ENCODE measurements at regions not wholly inside any gene's neighbourhood (a gene's known extent, or its start where the extent isn't known, plus 50 kb on each side); places are given as distances from the start of the nearest gene placed in this dataset.
"Not testable (repeated sequence)": the region's sequence is repeated elsewhere in the genome, so short reads cannot be mapped to it uniquely, and the experiment has no call there.

DNA sequence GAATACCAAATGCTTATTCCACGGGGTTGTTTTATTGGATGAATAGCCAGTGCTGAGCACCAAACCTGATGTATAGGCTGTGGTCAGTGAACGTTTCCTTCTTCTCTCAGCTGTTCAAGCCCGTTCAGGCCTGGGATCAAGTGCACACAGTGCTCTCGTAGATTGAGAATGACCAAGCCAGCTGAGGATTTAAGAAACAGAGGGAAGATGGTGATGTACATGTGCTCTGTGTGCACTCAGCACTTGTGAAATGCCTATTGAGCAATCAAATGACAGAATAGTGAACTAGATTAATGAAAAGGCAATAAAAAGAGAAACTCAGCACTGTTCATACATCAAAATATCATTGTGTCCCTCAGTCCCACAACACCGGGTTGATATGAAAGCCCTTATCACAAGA lies 302.5 kb downstream of the BMPER start:
- no peaks in the 10 kb centered on the region for H3K4me1 ChIP-seq (ENCODE audit: insufficient read depth, low read length)
- H3K9me3 ChIP-seq (ENCODE audit: insufficient read depth, low read depth, low read length) = no peaks in the 10 kb centered on the region; the same call in 1 of the 2 replicates
- H3K36me3 ChIP-seq (ENCODE audit: insufficient read depth, low read depth, low read length) = no peaks in the 10 kb centered on the region
- H3K4me3 ChIP-seq (ENCODE audit: low read length) = no peak overlapping the region
- H3K27me3 ChIP-seq (ENCODE audit: insufficient read depth, low read length) = no peaks in the 10 kb centered on the region
- no peak overlapping the region for H3K9ac ChIP-seq (ENCODE audit: low read depth, low read length)
- H3K27ac ChIP-seq (ENCODE audit: low read length) = no peak overlapping the region

DNA sequence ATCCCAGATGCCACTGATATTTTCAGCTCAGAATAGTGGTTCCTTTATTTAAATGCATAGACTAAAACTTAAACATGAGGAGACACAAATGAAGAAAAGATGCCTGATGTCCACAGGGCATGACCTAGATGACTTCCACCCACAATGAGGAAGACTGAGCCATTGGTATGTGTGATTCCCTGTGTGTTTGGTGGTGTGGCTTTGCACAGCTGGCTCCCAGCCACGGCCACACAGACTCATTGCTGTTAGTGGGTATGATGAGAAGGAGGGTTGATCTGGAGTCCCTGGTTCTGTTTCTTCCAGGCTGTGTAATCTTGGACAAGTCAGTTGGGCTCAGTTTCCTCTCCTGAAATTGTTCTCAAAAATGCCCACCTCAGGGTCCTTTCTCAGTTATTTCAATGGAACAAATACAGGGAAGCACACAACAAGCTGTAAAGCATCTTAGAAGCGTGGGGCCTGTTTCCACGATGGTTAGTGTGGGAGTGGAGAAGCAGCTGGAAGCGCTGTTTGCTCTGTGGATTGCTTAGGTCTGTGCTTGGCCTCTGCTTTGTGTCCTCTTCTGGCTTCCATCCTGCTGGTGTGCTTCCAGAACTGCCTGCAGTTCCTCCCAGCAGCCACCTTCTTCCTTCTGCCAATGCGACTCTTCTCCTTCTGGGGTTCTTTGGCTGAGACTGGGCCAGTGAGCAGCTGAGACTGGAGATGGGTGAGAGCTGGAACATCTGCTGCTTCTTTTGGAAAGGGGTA lies 303.7 kb downstream of the BMPER start:
- Histone ChIP-seq H3K9ac (ENCODE audit: low read depth, low read length) (no peak overlapping the region), H3K4me3 (ENCODE audit: low read length) (no peak overlapping the region), H3K36me3 (ENCODE audit: insufficient read depth, low read depth, low read length) (no peaks in the 10 kb centered on the region), H3K27me3 (ENCODE audit: insufficient read depth, low read length) (no peaks in the 10 kb centered on the region), H3K27ac (ENCODE audit: low read length) (no peak overlapping the region), H3K4me1 (ENCODE audit: insufficient read depth, low read length) (no peaks in the 10 kb centered on the region), H3K9me3 (ENCODE audit: insufficient read depth, low read depth, low read length) (no peaks in the 10 kb centered on the region; the same call in 1 of the 2 replicates)

DNA sequence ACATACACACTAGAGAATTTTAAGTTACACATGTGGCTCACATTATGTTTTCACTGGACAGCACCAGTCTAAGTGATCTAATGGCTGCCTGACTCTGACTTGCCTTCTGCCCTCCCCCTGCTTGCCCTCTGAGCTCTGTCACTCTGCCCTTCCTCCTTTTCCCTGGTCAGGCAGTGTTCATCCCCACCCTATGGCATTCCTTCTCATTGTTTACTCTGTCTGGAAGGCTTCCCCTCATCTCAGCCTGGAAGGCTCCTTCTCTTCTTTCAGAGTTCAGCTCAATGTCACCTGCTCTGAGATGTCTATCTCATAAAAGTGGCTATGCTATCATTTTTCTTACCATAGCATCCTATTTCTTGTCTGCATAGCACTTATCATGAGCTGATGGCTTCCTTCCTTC lies 305.7 kb downstream of the BMPER start:
- H3K27ac ChIP-seq (ENCODE audit: low read length) = no peak overlapping the region
- no peaks in the 10 kb centered on the region; the same call in 1 of the 2 replicates for H3K9me3 ChIP-seq (ENCODE audit: insufficient read depth, low read depth, low read length)
- no peak overlapping the region for H3K9ac ChIP-seq (ENCODE audit: low read depth, low read length)
- H3K4me1 ChIP-seq (ENCODE audit: insufficient read depth, low read length) = no peaks in the 10 kb centered on the region
- no peaks in the 10 kb centered on the region for H3K27me3 ChIP-seq (ENCODE audit: insufficient read depth, low read length)
- H3K4me3 ChIP-seq (ENCODE audit: low read length) = no peak overlapping the region
- no peaks in the 10 kb centered on the region for H3K36me3 ChIP-seq (ENCODE audit: insufficient read depth, low read depth, low read length)

DNA sequence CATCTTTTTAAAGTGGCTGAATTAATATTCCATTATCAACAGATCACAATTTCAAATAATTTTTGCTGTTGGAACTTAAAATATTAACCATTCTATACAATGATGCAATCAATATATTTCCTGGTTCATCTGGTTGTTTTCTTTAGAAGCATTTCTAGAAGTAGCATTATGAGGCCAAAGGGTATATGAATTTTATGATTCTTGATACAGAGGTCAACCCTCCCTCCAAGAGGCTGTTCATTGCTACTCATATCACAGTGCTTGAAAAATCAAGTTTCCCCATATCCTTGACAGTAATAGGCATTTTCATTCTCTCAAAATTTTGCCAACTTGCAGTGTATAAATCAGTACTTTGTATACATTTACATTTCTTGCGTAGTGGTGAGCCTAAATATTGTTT lies 312.6 kb downstream of the BMPER start:
- Histone ChIP-seq H3K36me3 (ENCODE audit: insufficient read depth, low read depth, low read length) (no peaks in the 10 kb centered on the region), H3K9me3 (ENCODE audit: insufficient read depth, low read depth, low read length) (no peaks in the 10 kb centered on the region), H3K4me3 (ENCODE audit: low read length) (no peak overlapping the region)

DNA sequence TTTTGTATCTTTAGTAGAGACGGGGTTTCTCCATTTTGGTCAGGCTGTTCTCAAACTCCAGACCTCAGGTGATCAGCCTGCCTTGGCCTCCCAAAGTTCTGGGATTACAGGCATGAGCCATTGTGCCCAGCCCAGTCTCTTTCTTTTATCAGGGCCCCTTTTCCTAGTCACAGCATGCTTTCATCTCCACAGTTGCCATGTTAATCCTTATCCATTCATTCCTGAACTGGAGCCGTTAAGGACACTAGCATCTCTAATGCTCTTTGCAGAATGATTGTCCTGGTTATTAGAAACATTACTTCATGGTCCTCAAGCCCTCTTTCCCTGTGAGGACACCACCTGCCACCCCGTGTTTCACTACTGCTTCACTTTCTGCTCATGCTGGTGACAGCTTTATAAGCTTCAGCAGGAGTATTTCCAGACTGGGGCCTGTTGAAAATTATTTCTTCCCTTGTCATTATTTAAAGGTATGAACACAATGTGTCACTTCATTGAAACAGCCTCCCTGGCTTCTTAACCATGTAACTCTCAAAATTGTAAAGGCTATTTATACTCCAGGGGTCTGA lies 313.9 kb downstream of the BMPER start:
- Histone ChIP-seq H3K4me1 (ENCODE audit: insufficient read depth, low read length) (peaks cover 12% of the 10 kb centered on the region; the same call in 1 of the 2 replicates), H3K9me3 (ENCODE audit: insufficient read depth, low read depth, low read length) (no peaks in the 10 kb centered on the region), H3K27ac (ENCODE audit: low read length) (no peak overlapping the region), H3K36me3 (ENCODE audit: insufficient read depth, low read depth, low read length) (no peaks in the 10 kb centered on the region), H3K9ac (ENCODE audit: low read depth, low read length) (no peak overlapping the region), H3K27me3 (ENCODE audit: insufficient read depth, low read length) (no peaks in the 10 kb centered on the region), H3K4me3 (ENCODE audit: low read length) (no peak overlapping the region)

More for the DNA sequence above, 312.6 kb downstream of the BMPER start:
- peaks cover 12% of the 10 kb centered on the region; the same call in 1 of the 2 replicates for H3K4me1 ChIP-seq (ENCODE audit: insufficient read depth, low read length)
- H3K27me3 ChIP-seq (ENCODE audit: insufficient read depth, low read length) = no peaks in the 10 kb centered on the region
- no peak overlapping the region for H3K9ac ChIP-seq (ENCODE audit: low read depth, low read length)
- no peak overlapping the region for H3K27ac ChIP-seq (ENCODE audit: low read length)

DNA sequence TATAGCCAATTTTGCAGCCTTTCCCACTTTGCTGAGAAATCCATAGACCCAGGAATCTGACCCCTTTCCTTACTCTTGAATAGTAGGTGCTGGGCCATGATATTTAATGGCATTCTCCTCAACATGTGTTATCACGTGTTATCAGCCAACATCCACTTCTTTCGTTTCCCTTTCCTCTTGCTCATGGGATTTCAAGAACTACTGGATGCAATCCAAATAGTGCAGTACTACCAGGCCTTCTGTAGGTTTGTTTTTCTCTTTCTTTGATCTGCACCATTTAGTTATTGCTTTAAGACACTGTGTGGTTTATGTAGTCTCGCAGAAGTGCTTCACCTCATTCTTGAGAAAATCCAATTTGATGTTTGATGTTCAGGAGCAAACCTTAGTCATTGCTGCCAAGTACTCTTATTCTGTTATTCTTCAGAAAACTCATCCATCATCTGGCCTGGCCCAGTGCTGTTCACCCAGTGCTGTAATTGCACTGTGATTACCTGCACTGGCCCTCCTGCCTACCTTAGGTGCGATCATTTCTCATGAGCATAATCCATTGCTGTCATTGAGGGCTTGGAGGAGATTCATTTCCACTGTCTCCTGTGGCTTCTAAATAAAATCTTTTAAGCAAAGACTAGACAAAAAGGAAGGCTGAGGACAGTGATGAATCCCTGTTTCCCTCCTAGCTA lies 315.3 kb downstream of the BMPER start:
- H3K27me3 ChIP-seq (ENCODE audit: insufficient read depth, low read length) = no peaks in the 10 kb centered on the region
- peaks cover 15% of the 10 kb centered on the region; the same call in 1 of the 2 replicates for H3K4me1 ChIP-seq (ENCODE audit: insufficient read depth, low read length)
- no peaks in the 10 kb centered on the region for H3K36me3 ChIP-seq (ENCODE audit: insufficient read depth, low read depth, low read length)
- no peak overlapping the region for H3K9ac ChIP-seq (ENCODE audit: low read depth, low read length)
- no peak overlapping the region for H3K27ac ChIP-seq (ENCODE audit: low read length)
- H3K9me3 ChIP-seq (ENCODE audit: insufficient read depth, low read depth, low read length) = no peaks in the 10 kb centered on the region
- H3K4me3 ChIP-seq (ENCODE audit: low read length) = no peak overlapping the region

DNA sequence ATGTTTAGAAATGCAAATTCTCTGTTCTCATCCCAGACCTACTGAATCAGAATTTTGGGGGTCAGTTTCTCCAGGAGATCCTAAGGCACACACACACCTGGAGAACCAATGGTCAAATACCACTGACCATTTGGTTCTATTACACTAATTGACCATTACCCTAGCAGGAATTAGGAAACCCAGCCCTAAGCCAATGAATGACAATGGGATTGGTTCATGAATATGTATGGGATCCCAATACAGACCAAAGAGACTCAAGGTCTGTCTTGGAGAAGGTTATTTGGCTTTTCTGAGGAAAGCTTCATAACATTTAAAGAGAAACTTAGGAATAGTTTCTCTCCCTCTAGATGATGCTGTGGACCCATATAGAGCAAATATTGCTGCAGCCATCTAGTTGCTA lies 317.0 kb downstream of the BMPER start:
- no peaks in the 10 kb centered on the region for H3K9me3 ChIP-seq (ENCODE audit: insufficient read depth, low read depth, low read length)
- H3K27me3 ChIP-seq (ENCODE audit: insufficient read depth, low read length) = no peaks in the 10 kb centered on the region
- H3K36me3 ChIP-seq (ENCODE audit: insufficient read depth, low read depth, low read length) = no peaks in the 10 kb centered on the region
- no peak overlapping the region for H3K9ac ChIP-seq (ENCODE audit: low read depth, low read length)
- H3K27ac ChIP-seq (ENCODE audit: low read length) = no peak overlapping the region
- no peak overlapping the region for H3K4me3 ChIP-seq (ENCODE audit: low read length)
- peaks cover 15% of the 10 kb centered on the region; the same call in 1 of the 2 replicates for H3K4me1 ChIP-seq (ENCODE audit: insufficient read depth, low read length)

DNA sequence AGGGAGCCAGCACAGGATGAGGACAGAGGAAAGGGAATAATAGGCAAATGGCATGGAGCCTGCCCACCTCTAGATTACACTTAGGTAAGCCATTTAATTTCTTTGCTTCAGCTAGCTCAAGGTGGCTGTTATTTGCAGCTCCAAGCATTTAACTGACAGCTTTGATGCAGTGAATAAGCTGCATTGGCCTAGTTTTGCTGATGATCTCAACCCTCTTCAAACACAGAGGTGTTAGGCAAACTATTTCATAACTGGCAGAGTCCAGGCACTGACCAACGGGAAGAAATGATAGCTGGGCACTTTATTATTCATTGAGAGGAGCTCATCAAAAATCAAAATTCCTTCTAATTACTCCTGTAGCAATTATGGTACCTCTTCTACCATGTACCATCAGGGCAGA lies 317.4 kb downstream of the BMPER start:
- Histone ChIP-seq H3K27me3 (ENCODE audit: insufficient read depth, low read length) (no peaks in the 10 kb centered on the region), H3K9ac (ENCODE audit: low read depth, low read length) (no peak overlapping the region), H3K36me3 (ENCODE audit: insufficient read depth, low read depth, low read length) (no peaks in the 10 kb centered on the region), H3K4me3 (ENCODE audit: low read length) (no peak overlapping the region), H3K27ac (ENCODE audit: low read length) (no peak overlapping the region), H3K4me1 (ENCODE audit: insufficient read depth, low read length) (peaks cover 15% of the 10 kb centered on the region; the same call in 1 of the 2 replicates), H3K9me3 (ENCODE audit: insufficient read depth, low read depth, low read length) (no peaks in the 10 kb centered on the region)

DNA sequence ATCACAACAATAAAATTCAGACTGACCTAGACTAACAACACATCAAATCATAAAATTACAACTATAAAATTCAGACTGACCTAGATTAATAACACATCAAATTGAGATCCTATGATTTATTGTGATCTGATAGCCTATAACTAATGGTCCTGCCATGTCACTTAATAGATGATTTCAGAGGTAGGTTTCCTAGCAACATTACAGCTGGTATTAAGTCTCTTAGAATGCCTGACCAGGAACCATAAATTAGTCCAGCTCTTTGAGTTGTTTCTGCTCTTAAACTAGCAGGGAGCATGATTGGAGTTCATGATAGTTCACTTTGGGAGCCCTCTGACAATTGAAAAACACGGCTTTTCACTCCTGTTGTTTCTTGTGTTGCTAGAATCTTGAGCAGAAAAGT lies 318.9 kb downstream of the BMPER start:
- H3K4me3 ChIP-seq (ENCODE audit: low read length) = no peak overlapping the region
- peaks cover 10% of the 10 kb centered on the region; the same call in 1 of the 2 replicates for H3K4me1 ChIP-seq (ENCODE audit: insufficient read depth, low read length)
- no peaks in the 10 kb centered on the region for H3K9me3 ChIP-seq (ENCODE audit: insufficient read depth, low read depth, low read length)
- H3K27ac ChIP-seq (ENCODE audit: low read length) = no peak overlapping the region
- no peak overlapping the region for H3K9ac ChIP-seq (ENCODE audit: low read depth, low read length)
- H3K36me3 ChIP-seq (ENCODE audit: insufficient read depth, low read depth, low read length) = no peaks in the 10 kb centered on the region
- no peaks in the 10 kb centered on the region for H3K27me3 ChIP-seq (ENCODE audit: insufficient read depth, low read length)

DNA sequence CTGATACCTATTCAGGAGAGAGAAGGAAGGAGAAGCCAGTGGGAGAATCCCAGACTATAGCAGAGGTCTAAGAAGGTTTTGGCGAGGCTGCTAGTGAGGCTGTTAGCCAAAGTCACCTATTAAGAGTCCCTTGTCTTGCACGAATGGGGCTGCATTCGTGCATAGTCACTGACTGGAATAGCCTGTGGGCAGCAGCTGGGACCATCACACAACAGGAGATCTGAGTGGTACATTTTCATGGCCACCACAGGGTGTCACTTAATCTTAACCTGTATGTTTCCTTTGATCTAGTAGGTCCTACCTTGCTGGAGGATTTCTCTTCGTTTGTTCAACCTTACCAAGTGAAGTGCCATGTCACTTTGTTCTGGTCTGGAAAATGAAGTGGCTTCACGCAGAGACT lies 319.9 kb downstream of the BMPER start:
- Histone ChIP-seq H3K27ac (ENCODE audit: low read length) (no peak overlapping the region), H3K4me3 (ENCODE audit: low read length) (no peak overlapping the region), H3K9ac (ENCODE audit: low read depth, low read length) (no peak overlapping the region), H3K36me3 (ENCODE audit: insufficient read depth, low read depth, low read length) (no peaks in the 10 kb centered on the region), H3K4me1 (ENCODE audit: insufficient read depth, low read length) (peaks cover 6% of the 10 kb centered on the region; the same call in 1 of the 2 replicates), H3K9me3 (ENCODE audit: insufficient read depth, low read depth, low read length) (no peaks in the 10 kb centered on the region), H3K27me3 (ENCODE audit: insufficient read depth, low read length) (no peaks in the 10 kb centered on the region)

DNA sequence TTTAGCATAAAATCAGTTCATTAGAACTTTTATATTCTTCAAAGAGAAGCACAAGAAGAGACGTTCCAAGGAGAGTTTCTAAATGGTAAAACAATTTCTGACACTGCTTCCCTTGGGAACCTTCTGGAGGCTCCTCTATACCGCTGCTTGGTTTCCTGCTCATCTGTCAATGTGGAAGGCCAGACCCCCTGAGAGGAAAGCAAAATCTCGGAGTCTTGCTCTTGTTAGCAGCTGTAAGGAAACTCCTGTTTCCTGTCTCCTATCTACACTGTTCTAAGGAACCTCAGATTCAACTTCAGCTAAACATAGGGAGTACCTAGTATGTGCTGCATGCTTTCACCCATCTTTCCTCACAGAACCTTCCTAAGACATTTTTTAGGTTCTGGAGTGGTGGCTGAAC lies 322.2 kb downstream of the BMPER start:
- no peak overlapping the region for H3K27ac ChIP-seq (ENCODE audit: low read length)
- no peak overlapping the region for H3K4me3 ChIP-seq (ENCODE audit: low read length)
- no peaks in the 10 kb centered on the region for H3K9me3 ChIP-seq (ENCODE audit: insufficient read depth, low read depth, low read length)
- H3K36me3 ChIP-seq (ENCODE audit: insufficient read depth, low read depth, low read length) = no peaks in the 10 kb centered on the region
- no peak overlapping the region for H3K9ac ChIP-seq (ENCODE audit: low read depth, low read length)
- no peaks in the 10 kb centered on the region for H3K27me3 ChIP-seq (ENCODE audit: insufficient read depth, low read length)
- peaks cover 3% of the 10 kb centered on the region; the same call in 1 of the 2 replicates for H3K4me1 ChIP-seq (ENCODE audit: insufficient read depth, low read length)

DNA sequence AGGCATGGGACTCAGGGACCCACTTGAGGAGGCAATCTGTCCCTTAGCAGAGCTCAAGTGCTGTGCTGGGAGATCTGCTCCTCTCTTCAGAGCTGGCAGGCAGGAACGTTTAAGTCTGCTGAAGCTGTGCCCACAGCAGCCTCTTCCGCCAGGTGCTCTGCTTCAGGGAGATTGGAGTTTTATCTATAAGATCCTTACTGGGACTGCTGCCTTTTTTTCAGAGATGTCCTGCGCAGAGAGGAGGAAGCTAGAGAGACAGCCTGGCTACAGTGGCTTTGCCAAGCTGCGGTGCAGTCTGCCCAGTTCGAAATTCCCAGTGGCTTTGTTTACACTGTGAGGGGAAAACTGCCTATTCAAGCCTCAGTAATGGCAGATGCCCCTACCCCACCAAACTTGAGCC lies 329.8 kb downstream of the BMPER start:
- not testable (repeated sequence) for H3K4me3 ChIP-seq (ENCODE audit: low read length); H3K9me3 ChIP-seq (ENCODE audit: insufficient read depth, low read depth, low read length); H3K36me3 ChIP-seq (ENCODE audit: insufficient read depth, low read depth, low read length); H3K4me1 ChIP-seq (ENCODE audit: insufficient read depth, low read length); H3K27ac ChIP-seq (ENCODE audit: low read length); H3K27me3 ChIP-seq (ENCODE audit: insufficient read depth, low read length); H3K9ac ChIP-seq (ENCODE audit: low read depth, low read length)

All from iPS-20b (cell line).